HuH-7.5 (cell line): ENCODE measurements at regions not wholly inside any gene's neighbourhood (a gene's known extent, or its start where the extent isn't known, plus 50 kb on each side); places are given as distances from the start of the nearest gene placed in this dataset.
"Not testable (repeated sequence)": the region's sequence is repeated elsewhere in the genome, so short reads cannot be mapped to it uniquely, and the experiment has no call there.

Experiments
- DNase-seq: peaks from one replicate; pipeline ENCODE4 v3.0.0; 2011; ENCODE audit warnings: low spot score

DNA sequence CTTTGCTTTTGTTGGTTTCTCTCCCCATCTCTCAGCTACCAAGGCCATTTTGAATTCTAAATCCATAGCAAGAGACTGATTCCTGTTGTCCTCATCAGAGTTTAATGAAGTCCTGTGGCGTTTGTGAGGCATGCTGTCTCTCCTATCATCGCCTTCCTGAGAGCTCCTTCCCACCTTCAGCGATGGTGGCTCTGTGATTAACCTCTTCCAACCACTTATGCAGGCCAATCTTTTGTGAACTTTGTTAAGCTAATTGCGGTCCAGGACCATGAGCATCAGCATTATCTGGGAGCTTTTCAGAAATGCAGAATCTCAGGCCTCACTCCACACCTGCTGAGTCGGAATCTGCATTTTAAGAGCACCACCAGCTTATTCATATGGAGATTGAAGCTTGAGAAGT lies 272.5 kb upstream of the CDYL start:
- no peak for DNase-seq

GRCh38 chr6:4496284-4496683 lies 279.9 kb upstream of the CDYL start:
- no peak for DNase-seq

- no peak for DNase-seq
These were observed 284.5 kb upstream of the CDYL start for GRCh38 chr6:4491501-4492260.

GRCh38 chr6:4489538-4489937 lies 286.7 kb upstream of the CDYL start:
- no peak for DNase-seq

DNA sequence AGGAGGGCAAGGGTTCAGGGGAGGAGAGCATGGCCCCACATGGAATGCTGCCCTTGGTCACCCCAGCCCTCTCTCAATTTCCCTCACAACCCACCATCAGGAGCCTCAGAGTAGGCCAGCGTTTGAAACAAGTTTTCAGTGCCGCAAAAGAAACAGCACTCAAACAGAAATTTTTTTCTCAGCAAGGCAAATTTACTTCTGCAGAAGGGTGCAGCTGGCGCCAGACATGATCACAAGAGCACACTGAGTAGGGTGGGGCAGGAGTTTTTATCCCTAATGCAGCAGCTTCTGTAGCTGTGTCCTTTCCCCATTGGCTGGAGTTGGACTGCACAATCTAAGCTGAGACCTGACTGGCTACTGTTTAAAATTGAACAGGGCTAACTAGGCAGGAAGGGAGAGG lies 287.8 kb upstream of the CDYL start:
- no peak for DNase-seq

- DNase-seq: no peak
These were observed 288.7 kb upstream of the CDYL start for GRCh38 chr6:4487538-4487937.

DNA sequence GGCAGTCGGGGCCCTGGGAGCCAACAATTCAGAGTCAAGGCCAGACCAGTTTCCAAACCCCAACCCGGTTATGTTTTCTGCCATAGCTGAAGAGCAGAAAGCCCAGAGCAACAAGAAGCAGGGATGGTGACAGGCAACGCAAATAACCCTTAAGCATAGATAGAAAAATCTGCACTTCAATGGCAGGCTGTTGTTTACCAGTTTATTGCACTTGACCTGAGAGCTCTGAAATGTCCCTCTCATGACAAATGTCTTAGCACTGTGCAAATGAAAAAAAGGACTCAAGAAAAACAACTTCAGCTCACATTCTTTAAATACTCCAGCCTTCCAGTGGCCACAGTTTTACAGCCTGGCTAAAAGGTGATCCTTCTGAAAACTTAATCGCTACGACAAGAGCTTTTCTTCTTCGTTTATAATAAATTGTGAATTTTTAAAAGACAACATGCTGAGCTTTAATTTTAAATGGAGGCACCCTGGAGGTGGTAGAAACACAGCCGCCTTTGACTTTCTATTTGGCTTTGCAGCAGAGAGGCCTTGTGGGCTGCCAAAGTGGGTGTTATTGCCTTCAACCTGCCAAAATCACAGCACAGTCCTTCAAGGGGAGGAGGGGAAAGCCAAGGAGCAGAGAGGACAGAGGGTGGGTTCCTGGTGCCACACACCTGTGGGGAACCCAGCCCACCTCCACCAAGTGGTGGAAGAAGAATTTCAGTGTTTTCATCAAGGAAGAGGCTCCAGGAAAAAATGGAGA lies 289.5 kb upstream of the CDYL start:
- no peak for DNase-seq

DNA sequence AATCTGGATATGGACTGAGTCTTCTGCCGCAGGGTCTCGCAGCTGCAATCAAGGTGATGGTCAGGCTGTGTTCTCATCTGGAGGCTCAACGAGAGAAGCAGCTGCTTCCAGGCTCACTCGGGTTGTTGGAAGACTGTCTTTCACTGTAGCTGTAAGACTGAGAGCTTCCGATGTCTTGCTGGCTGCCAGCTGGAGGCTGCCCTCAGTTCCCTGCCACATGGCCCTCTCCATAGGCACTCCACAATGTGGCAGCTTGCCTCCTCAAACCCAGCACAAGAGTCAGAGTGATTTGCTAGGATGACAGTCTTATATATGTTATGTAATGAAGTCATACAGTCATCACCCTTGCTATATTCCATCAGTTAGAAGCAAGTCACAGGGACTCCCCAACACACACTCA lies 290.5 kb upstream of the CDYL start:
- no peak for DNase-seq

DNA sequence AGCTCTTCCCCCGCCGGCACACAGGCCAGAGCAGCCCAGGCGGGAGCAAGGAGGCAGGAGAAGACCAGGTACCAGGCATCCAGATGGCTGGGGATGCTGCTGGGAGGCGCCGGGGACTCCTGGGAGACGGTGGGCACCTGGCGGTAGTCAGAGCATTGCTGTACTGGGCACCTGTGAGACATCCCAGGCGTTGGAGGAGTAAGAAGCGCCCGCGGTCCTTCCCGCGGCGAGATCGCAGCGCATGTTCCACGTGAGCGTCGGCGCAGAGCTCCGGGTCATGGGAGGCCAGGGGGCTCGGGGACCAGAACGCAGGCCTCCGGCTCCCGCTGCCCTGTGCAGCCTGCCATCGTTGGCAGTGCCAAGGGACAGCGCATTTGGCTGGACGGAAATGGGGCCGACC lies 293.7 kb upstream of the CDYL start:
- DNase-seq: no peak

DNA sequence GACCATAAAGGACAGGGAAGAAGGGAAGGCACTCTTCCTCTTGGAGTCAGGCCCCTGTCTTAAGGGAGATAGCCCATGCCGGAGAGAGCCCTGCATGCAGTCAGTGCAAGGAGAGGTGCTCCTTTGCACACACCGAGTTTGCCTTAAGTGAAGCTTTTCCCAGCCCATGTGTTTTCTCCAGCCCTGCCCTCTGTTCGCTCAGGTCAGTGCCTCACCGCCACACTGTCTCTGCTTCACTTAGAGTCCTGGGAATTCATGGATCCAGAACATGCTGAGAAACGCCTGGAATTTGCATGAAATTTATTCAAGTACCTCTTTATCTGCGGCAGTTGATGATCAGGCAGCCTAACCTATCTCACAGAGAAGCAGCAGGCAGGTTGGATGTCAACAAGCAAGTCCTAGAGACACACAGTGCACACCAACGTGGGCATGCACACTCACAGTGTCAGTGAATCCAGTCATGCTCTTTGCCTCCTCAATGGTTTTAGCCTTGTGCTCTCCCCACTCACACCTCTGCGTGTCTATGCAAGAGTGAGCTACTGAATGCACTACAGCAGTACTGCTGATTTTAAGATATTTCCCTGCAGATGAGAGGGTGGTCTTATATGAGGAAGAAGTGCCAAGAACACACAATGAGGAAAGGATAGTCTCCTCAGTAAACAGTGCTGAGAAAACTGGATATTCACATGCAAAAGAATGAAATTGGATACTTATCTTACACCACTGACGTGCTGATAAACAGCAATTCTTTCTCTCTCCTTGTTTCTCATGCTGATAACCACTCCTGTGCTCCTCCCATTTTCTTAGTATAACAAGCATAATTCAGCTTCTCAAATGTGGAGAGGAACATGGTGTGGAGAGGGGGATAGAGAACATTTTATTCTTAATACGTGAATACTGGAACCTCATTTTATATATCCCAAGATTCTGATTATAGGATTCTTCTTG lies 295.1 kb upstream of the CDYL start:
- DNase-seq: no peak

GRCh38 chr6:4478098-4478497 lies 298.1 kb upstream of the CDYL start:
- DNase-seq: no peak

GRCh38 chr6:4474810-4475209 lies 301.4 kb upstream of the CDYL start:
- DNase-seq: no peak

GRCh38 chr6:4472969-4473642 lies 303.1 kb upstream of the CDYL start:
- DNase-seq: no peak

- DNase-seq: no peak
These were observed 304.0 kb upstream of the CDYL start for GRCh38 chr6:4472222-4472621.

DNA sequence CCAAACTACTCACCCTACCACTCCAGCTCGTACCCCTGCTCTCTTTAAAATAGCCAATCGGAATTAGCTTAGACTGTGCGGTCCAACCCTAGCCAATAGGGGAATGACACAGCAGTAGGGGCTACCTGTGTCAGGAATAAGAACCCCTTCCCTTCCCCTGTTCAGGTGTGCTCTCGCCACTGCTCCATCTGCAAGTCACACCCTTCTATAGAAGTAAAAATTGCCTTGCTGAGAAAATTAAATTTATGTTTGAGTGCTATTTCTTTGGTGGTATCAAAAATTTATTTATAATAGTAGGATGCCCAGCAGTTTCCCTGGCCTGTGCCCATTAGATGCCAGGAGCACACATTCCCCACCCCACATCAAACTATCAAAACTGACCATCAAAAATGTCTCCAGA lies 304.7 kb upstream of the CDYL start:
- not testable (repeated sequence) for DNase-seq

DNA sequence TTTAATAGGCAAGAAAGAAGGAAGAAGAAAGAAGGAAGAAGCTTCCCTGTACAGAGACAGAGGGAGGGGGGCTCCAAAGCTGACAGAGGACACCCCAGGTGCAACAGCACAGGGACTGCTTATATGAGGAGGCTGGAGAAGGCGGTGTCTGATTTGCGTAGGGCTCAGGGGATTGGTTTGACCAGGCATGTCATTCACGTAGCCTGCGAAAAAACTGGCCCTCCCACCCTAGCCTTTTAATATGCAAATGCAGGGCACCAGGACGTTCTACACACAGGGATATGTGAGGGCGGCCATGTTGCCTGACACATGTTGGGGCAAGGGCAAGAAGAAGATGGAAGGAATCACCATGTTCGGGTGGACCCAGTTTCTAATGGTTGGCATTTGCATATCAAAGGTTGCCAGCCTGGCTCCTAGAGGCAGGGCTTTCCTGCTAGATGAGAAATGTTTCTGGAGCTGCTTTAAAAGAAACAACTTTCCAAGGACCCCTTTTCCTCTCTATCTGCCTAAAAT lies 305.4 kb upstream of the CDYL start:
- DNase-seq: no peak

DNA sequence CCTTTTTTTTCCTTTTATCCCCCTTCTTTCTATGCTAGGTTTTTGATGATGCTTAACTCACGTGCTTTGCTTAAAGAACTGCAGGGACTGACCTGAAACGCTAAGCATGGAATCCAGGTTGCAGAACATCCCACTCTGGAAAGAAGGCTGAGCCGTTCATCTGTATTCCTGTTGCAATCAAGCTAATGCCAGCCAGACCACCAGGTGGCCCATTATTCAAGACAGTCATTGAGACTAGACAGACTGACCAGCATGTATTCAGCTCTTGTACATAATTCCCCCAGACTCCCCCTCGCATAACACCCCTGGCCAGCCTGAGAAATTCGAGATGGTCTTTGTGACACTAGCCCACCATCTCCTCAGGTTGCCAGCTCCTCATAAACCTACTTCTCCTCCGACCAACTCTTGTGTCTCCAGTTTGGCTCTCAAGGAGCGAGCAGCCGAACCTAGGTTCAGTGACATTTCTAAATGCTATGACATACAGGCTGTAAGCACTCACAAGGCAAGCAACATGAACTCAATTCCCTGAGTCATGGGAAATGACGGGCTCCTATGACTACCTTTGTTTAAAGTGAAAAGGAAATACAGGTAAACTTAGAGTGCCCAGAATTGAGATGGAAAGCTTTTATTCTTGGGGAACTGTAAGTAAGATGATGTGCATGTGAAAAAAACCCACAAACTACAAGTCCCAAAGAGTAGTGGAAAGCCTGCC lies 309.3 kb upstream of the CDYL start:
- DNase-seq: no peak

GRCh38 chr6:4466261-4466660 lies 309.9 kb upstream of the CDYL start:
- DNase-seq: no peak

DNA sequence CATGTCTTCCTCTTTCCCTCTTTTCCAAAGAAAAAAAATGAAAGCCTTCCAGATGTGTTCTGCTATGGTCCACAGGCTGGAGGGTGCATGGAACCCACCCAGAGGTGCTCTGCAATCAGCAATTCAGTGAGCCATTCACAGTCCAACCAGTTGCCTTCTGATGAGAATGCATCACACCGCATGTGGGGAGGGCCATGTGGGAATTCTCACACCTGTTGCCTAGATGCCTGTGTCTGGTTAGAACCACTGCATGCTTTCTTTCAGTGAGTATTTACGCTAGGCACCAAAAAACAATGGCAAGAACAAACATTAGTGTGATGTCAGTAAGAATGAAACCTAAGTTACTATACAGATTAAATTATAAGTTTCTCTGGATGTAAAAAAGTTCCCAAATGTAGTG lies 311.6 kb upstream of the CDYL start:
- DNase-seq: no peak

GRCh38 chr6:4463236-4463635 lies 313.0 kb upstream of the CDYL start:
- DNase-seq: no peak
